ENCODE measurements at regions not wholly inside any gene's neighbourhood (a gene's known extent, or its start where the extent isn't known, plus 50 kb on each side); places are given as distances from the start of the nearest gene placed in this dataset.
"Not testable (repeated sequence)": the region's sequence is repeated elsewhere in the genome, so short reads cannot be mapped to it uniquely, and the experiment has no call there.

GRCh38 chr17:63295288-63295687 is 150.8 kb downstream of the CYB561 start:
- no peak for DNase-seq

GRCh38 chr17:63295839-63296590 is 150.1 kb downstream of the CYB561 start:
- no peak for DNase-seq

GRCh38 chr17:63298916-63299315 is 147.2 kb downstream of the CYB561 start:
- not testable (repeated sequence) for DNase-seq

- DNase-seq = no peak
These were observed 141.3 kb downstream of the CYB561 start for GRCh38 chr17:63304704-63305261.

GRCh38 chr17:63305857-63306256 is 140.2 kb downstream of the CYB561 start:
- DNase-seq = no peak

GRCh38 chr17:63306855-63307254 is 139.3 kb downstream of the CYB561 start:
- no peak for DNase-seq

- no peak for DNase-seq
These were observed 137.8 kb downstream of the CYB561 start for GRCh38 chr17:63308272-63308671.

- DNase-seq = peak; percentile 13
These were observed 137.1 kb downstream of the CYB561 start for GRCh38 chr17:63309021-63309420.

- peak; percentile 27 for DNase-seq
These were observed 134.6 kb downstream of the CYB561 start for GRCh38 chr17:63311416-63311937.

- no peak for DNase-seq
These were observed 131.3 kb downstream of the CYB561 start for GRCh38 chr17:63314761-63315160.

- DNase-seq = no peak
These were observed 130.0 kb downstream of the CYB561 start for GRCh38 chr17:63316100-63316499.

- DNase-seq = no peak
These were observed 128.8 kb downstream of the CYB561 start for GRCh38 chr17:63317166-63317840.

- DNase-seq = no peak
These were observed 120.3 kb downstream of the CYB561 start for GRCh38 chr17:63325808-63326207.

GRCh38 chr17:63329876-63330275 is 116.2 kb downstream of the CYB561 start:
- DNase-seq = no peak

- no peak for DNase-seq
These were observed 114.6 kb downstream of the CYB561 start for GRCh38 chr17:63331301-63332061.

GRCh38 chr17:63332286-63332685 is 113.8 kb downstream of the CYB561 start:
- no peak for DNase-seq

GRCh38 chr17:63333869-63334268 is 112.2 kb downstream of the CYB561 start:
- no peak for DNase-seq

- DNase-seq = no peak
These were observed 110.3 kb downstream of the CYB561 start for GRCh38 chr17:63335831-63336230.

- DNase-seq = no peak
These were observed 108.5 kb downstream of the CYB561 start for GRCh38 chr17:63337579-63337978.

GRCh38 chr17:63338272-63338671 is 107.8 kb downstream of the CYB561 start:
- DNase-seq = no peak

- no peak for DNase-seq
These were observed 104.8 kb downstream of the CYB561 start for GRCh38 chr17:63341276-63341675.

- DNase-seq = no peak
These were observed 101.7 kb downstream of the CYB561 start for GRCh38 chr17:63344383-63344782.

- DNase-seq = no peak
These were observed 100.5 kb downstream of the CYB561 start for GRCh38 chr17:63345611-63346010.

All from activated CD4-positive, alpha-beta T cell treated with anti-CD3 and anti-CD28 coated beads, Interleukin-2, Interleukin-6, amounts not matched to agents 100 ng/mL and 50 ng/mL, durations not matched to agents 16 hours and 8 hours (primary cell).